HG03354 (cell line): ENCODE measurements at regions not wholly inside any gene's neighbourhood (a gene's known extent, or its start where the extent isn't known, plus 50 kb on each side); places are given as distances from the start of the nearest gene placed in this dataset.

Experiments used
- ATAC-seq: cut with Tn5 transposase; IDR thresholded peaks from one replicate; pipeline ENCODE4 v1.9.1; 2021; ENCODE audit warnings: mild to moderate bottlenecking; ENCODE audit not compliant: unreplicated experiment, poor library complexity, severe bottlenecking

DNA sequence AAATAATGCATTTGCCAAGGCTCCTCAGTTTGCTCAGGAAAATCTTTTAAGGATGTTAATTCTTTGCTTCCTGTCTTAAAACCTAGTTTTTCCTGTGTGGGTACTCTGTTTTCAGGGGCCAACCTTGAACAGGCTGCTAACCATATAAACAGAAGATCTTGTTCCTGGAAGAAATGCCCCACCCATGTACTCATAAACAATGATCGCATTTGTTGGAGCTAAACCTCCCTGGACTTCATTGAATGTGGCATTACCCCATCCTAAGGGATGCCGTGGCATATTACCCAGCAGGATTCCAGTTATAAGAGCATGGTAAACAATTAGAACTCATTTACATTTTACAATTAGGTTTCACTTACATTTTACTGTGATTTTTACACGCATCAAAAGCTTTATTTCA is 436.0 kb downstream of the ZNF608 start:
- no peak for ATAC-seq

DNA sequence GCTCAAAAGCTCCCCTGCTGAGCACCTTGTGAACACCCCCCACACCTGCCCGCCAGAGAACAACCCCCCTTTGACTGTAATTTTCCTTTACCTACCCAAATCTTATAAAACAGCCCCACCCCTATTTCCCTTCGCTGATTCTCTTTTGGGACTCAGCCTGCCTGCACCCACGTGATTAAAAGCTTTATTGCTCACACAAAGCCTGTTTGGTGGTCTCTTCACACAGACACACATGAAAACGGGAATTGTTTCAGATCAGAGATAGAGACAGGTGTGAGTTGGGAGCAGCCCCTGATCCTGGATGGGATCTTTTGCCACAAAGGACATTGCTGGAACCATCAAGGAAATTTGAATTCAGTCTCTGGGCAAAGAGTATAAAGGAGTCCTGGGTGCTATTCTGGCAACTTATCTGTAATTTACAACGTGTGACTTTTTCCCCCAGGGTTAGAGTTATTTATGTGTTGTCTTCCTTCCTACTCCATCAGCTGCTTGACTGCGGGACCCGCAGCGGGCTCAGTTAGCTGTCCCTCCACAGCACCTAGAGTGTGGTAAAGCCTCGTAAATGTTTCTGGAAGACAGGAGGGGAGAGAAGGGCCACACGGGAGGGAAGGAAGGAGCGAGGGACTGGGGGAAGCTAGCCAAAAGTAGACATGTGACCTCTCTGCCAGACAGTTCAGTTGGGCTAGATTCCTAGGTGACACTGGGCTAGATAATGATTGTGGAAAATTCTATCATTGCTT is 437.0 kb downstream of the ZNF608 start:
- no peak for ATAC-seq

DNA sequence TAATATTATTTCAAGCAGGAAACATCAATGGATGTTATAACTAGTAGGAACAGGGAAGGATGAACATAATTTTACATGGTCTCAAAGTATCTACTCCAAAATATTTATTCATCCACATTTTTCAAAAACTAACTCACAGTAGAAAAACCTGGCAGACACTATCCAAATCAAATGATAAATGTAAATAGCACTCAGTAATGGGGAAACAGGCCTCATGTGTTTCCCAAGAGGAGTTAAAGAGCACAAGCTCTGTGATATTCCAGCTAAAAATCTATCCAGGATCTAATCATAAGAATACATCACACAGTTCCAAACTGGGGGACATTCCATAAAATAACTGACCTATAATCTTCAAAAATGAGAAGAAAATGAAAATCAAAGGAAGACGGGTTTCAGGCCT is 443.1 kb downstream of the ZNF608 start:
- ATAC-seq = no peak

DNA sequence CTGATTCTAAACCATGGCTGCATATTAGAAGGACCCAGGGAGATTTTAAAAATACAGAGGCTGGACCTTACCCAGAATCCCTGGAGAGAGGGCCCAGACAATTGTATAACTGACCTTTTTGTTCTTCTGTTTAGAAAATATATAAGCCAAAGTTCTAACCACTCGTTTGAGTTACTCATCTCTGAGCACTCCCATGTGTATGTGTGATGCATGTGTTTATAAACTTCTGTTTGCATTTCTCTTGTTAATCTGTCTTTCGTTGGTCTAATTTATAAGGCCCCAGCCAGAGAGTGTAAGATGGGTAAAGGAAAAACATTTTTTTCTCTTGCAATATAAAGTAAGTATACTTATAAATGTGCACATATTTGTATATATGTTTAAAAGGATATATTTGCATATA is 443.9 kb downstream of the ZNF608 start:
- no peak for ATAC-seq

DNA sequence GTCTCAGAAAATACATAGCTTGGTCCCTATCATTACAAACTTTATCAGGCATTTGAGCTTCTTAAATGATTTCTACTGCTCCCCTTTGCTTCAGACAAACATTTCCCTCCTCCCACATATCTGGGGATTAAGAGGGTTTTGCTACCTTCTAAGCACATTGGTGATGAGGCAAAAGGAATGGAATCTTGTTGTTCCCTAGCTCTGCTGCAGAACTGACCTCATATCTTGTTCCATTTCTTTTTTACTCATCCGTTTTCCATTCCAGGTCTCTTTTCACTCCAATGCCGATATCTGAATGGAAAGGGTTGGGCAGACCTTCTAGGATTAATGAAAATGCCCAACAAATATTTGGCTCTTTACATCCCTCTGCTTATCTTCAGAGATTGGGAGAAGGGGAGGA is 444.6 kb downstream of the ZNF608 start:
- ATAC-seq = no peak

DNA sequence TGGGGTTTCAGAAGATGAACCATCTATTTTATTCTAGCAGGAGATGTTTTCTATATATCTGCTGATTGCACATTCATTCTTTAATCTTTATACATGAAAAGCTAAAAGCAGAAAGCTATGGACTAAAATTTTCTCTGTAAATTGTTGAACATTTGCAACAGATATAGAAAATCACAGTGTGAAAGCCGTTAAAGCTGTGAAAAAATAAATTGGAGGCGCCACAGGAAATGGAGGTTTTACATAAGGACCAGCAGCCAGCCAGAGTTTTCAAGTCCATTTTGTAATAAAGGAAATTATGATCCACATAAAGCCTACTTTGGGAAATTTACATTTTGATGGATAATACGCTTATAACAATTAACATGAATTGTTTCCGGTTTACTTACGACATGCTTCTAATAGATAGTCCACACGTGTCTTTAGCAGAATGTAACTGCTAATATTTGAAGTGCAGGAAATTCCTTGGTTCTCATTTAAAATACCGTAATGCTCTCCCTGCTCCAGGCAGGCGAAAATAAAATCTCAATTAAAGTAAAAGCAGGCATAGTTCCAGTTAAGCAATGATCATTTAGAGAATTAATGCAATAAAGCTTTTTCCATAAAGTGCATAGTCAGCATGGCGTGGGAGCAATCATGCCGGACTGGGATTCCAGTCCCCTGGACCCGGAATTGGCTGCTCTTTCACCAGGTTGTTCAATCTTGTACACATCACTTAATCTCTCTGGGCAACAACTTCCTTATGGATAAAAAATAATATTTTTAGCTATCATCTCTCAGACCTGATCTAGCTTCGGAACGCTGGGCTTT is 445.4 kb downstream of the ZNF608 start:
- ATAC-seq = no peak

- ATAC-seq = no peak
These were observed 448.6 kb downstream of the ZNF608 start for GRCh38 chr5:124297826-124298225.

- ATAC-seq = no peak
These were observed 454.1 kb downstream of the ZNF608 start for GRCh38 chr5:124292322-124292855.

GRCh38 chr5:124289641-124290311 is 456.7 kb downstream of the ZNF608 start:
- no peak for ATAC-seq

DNA sequence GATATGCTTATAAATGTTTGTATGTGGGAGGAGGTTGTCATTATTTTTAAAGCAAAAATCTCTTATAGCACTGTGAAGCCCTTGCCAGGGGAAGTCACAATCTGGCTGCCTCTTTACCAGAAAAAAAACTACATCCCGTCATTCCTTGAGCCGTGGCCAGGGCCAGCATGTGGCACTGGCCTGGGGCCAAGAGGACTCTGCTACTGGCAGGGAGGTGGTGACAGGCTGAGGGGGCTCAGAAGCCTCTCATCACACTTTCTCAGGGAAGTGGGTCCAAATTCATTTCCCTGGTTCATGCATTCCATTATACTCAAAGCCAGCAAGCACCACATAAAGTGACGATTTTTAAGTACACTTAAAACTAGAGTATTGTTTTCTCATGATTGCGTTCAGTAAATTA is 457.3 kb downstream of the ZNF608 start:
- no peak for ATAC-seq

DNA sequence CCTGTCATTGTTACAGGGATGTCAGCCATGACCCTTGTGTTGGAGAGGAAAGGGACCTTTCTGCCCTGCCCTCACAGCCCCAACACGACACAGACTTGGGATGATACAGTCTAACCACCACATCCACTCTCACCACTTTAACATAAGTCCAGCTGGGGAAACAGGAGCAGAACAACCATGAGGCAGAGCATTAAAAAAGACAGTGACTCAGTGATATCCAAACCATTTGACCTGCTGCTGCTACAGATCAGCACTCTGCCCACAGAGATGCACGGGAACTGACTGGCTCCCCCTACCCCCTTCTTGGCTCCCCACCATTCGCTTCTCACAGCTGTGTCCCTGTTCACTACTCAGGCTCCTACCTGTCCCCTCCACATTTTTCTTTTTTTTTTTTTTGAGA is 458.6 kb downstream of the ZNF608 start:
- ATAC-seq = no peak

DNA sequence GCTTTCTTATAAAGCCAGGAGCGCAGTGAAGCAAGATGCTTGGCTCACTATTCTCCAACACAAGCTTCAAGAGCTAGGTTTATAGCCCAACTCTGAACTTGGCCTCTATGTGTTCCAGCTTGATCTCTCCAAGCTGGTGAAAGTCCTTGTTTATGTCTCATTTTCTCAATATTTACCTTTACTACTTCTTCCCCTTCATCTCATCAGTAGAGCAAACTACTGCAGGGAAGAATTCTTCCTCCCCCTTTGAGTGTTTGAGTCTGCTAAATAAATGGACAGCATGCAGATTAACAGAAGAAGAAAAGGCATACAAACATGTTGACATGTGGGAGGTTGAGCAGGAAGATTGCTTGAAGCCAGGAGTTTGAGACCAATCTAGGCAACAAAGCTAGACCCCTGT is 460.7 kb downstream of the ZNF608 start:
- ATAC-seq = no peak

- ATAC-seq = no peak
These were observed 461.4 kb downstream of the ZNF608 start for GRCh38 chr5:124285071-124285470.

GRCh38 chr5:124283031-124283430 is 463.4 kb downstream of the ZNF608 start:
- ATAC-seq = no peak

- no peak for ATAC-seq
These were observed 466.4 kb downstream of the ZNF608 start for GRCh38 chr5:124280079-124280478.

- ATAC-seq = no peak
These were observed 467.1 kb downstream of the ZNF608 start for GRCh38 chr5:124279146-124279876.

GRCh38 chr5:124278636-124279035 is 467.8 kb downstream of the ZNF608 start:
- ATAC-seq = no peak

- ATAC-seq = no peak
These were observed 468.5 kb downstream of the ZNF608 start for GRCh38 chr5:124277767-124278545.

DNA sequence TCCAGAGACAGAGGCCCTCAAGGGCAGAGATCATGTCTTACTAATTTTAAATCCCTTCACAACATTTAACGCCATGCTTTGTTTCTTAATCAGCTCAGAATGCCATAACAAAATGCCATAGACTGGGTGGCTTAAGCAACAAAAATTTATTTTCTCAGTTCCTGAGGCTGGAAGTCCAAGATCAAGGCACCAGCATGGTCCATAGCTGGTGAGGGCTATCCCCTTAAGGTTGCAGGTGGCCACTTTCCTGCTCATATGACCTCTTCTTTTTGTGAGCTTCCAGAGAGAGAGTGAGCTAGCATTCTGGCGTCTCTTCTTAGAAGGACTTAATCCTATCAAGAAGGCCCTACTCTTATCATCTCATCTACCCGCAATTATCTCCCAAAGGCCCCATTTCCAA is 470.3 kb downstream of the ZNF608 start:
- no peak for ATAC-seq
